Activated gamma-delta T cell treated with Interleukin-2 at 50 U/mL for 16 hours (primary cell): ENCODE measurements at regions not wholly inside any gene's neighbourhood (a gene's known extent, or its start where the extent isn't known, plus 50 kb on each side); places are given as distances from the start of the nearest gene placed in this dataset.
"Not testable (repeated sequence)": the region's sequence is repeated elsewhere in the genome, so short reads cannot be mapped to it uniquely, and the experiment has no call there.

Source experiments
- DNase-seq: peaks from one replicate; pipeline ENCODE4 v3.0.0-alpha.2; 2020

- DNase-seq = no peak
These were observed 643.6 kb upstream of the FAM98A start for GRCh38 chr2:34242763-34243123.

- DNase-seq = no peak
These were observed 643.0 kb upstream of the FAM98A start for GRCh38 chr2:34241905-34242762.

GRCh38 chr2:34239511-34239910 is 640.4 kb upstream of the FAM98A start:
- no peak for DNase-seq

GRCh38 chr2:34234823-34235222 is 635.7 kb upstream of the FAM98A start:
- no peak for DNase-seq

GRCh38 chr2:34229998-34230397 is 630.9 kb upstream of the FAM98A start:
- DNase-seq = no peak

- no peak for DNase-seq
These were observed 616.1 kb upstream of the FAM98A start for GRCh38 chr2:34215174-34215573.

GRCh38 chr2:34210382-34210781 is 611.3 kb upstream of the FAM98A start:
- not testable (repeated sequence) for DNase-seq

- no peak for DNase-seq
These were observed 605.5 kb upstream of the FAM98A start for GRCh38 chr2:34204560-34204959.

GRCh38 chr2:34201099-34201498 is 602.0 kb upstream of the FAM98A start:
- no peak for DNase-seq

- no peak for DNase-seq
These were observed 600.9 kb upstream of the FAM98A start for GRCh38 chr2:34199971-34200370.

GRCh38 chr2:34193164-34193563 is 594.1 kb upstream of the FAM98A start:
- DNase-seq = no peak

- no peak for DNase-seq
These were observed 589.6 kb upstream of the FAM98A start for GRCh38 chr2:34188464-34189303.

GRCh38 chr2:34179511-34179910 is 580.4 kb upstream of the FAM98A start:
- no peak for DNase-seq

- no peak for DNase-seq
These were observed 579.4 kb upstream of the FAM98A start for GRCh38 chr2:34178482-34178881.

- DNase-seq = no peak
These were observed 577.6 kb upstream of the FAM98A start for GRCh38 chr2:34176693-34177092.

- DNase-seq = no peak
These were observed 575.4 kb upstream of the FAM98A start for GRCh38 chr2:34174506-34174905.

- DNase-seq = no peak
These were observed 563.1 kb upstream of the FAM98A start for GRCh38 chr2:34162231-34162630.

- DNase-seq = no peak
These were observed 562.5 kb upstream of the FAM98A start for GRCh38 chr2:34161549-34161948.

GRCh38 chr2:34159901-34160300 is 560.8 kb upstream of the FAM98A start:
- no peak for DNase-seq

- no peak for DNase-seq
These were observed 554.4 kb upstream of the FAM98A start for GRCh38 chr2:34153484-34153883.

GRCh38 chr2:34147780-34148179 is 548.7 kb upstream of the FAM98A start:
- DNase-seq = no peak

- no peak for DNase-seq
These were observed 544.0 kb upstream of the FAM98A start for GRCh38 chr2:34143149-34143548.

GRCh38 chr2:34142531-34143008 is 543.5 kb upstream of the FAM98A start:
- DNase-seq = not testable (repeated sequence)

GRCh38 chr2:34133065-34133464 is 534.0 kb upstream of the FAM98A start:
- DNase-seq = not testable (repeated sequence)
